ENCODE measurements at regions not wholly inside any gene's neighbourhood (a gene's known extent, or its start where the extent isn't known, plus 50 kb on each side); places are given as distances from the start of the nearest gene placed in this dataset.

- no peaks in the 10 kb centered on the region for H3K27me3 ChIP-seq (ENCODE audit: control insufficient read depth, low read length)
- no peaks in the 10 kb centered on the region for H4K20me1 ChIP-seq (ENCODE audit: control insufficient read depth, insufficient read depth, low read depth, low read length)
- H3K9me3 ChIP-seq (ENCODE audit: control insufficient read depth, insufficient read depth, low read length), result no peaks in the 10 kb centered on the region; the same call in 1 of the 2 replicates
- no peaks in the 10 kb centered on the region for H3K79me2 ChIP-seq (ENCODE audit: control insufficient read depth, low read length)
- H3K27ac ChIP-seq (ENCODE audit: low read depth, low read length), result no peak overlapping the region
- no peak overlapping the region for H3K4me3 ChIP-seq (ENCODE audit: low read length)
- H3K4me1 ChIP-seq (ENCODE audit: control insufficient read depth, low read length), result no peaks in the 10 kb centered on the region
- H3K36me3 ChIP-seq (ENCODE audit: control insufficient read depth, low read length), result no peaks in the 10 kb centered on the region
- no peaks in the 10 kb centered on the region for H3K9me2 ChIP-seq (replicated peaks; ENCODE audit: control insufficient read depth, low read length)
- no peaks in the 10 kb centered on the region for H3F3A ChIP-seq (ENCODE audit: control insufficient read depth, insufficient read depth)
- H3K4me2 ChIP-seq (ENCODE audit: low read length), result no peak overlapping the region
- TF ChIP-seq EZH2phosphoT487 (IDR thresholded peaks at IDR 0.05; ENCODE audit: borderline replicate concordance, low read length), result no peak
- TF ChIP-seq CTCF (IDR thresholded peaks at IDR 0.05; ENCODE audit: low read depth, low read length, poor library complexity, severe bottlenecking), result no peak
Measured at GRCh38 chr13:79833991-79834390, 353.0 kb downstream of the NDFIP2 start.

- Histone ChIP-seq H3K4me1 (ENCODE audit: control insufficient read depth, low read length) (no peaks in the 10 kb centered on the region), H3K27ac (ENCODE audit: low read depth, low read length) (no peak overlapping the region), H3K36me3 (ENCODE audit: control insufficient read depth, low read length) (no peaks in the 10 kb centered on the region), H3K4me2 (ENCODE audit: low read length) (no peak overlapping the region), H3K9me3 (ENCODE audit: control insufficient read depth, insufficient read depth, low read length) (no peaks in the 10 kb centered on the region), H3K27me3 (ENCODE audit: control insufficient read depth, low read length) (no peaks in the 10 kb centered on the region), H3F3A (ENCODE audit: control insufficient read depth, insufficient read depth) (no peaks in the 10 kb centered on the region), H3K4me3 (ENCODE audit: low read length) (no peak overlapping the region), H3K79me2 (ENCODE audit: control insufficient read depth, low read length) (no peaks in the 10 kb centered on the region), H4K20me1 (ENCODE audit: control insufficient read depth, insufficient read depth, low read depth, low read length) (no peaks in the 10 kb centered on the region), H3K9me2 (replicated peaks; ENCODE audit: control insufficient read depth, low read length) (no peaks in the 10 kb centered on the region)
- TF ChIP-seq CTCF (IDR thresholded peaks at IDR 0.05; ENCODE audit: low read depth, low read length, poor library complexity, severe bottlenecking) (no peak), EZH2phosphoT487 (IDR thresholded peaks at IDR 0.05; ENCODE audit: borderline replicate concordance, low read length) (no peak)
Measured at GRCh38 chr13:79831556-79831955, 350.6 kb downstream of the NDFIP2 start.

GRCh38 chr13:79830945-79831344, 350.0 kb downstream of the NDFIP2 start:
- TF ChIP-seq EZH2phosphoT487 (IDR thresholded peaks at IDR 0.05; ENCODE audit: borderline replicate concordance, low read length) (no peak), CTCF (IDR thresholded peaks at IDR 0.05; ENCODE audit: low read depth, low read length, poor library complexity, severe bottlenecking) (no peak)
- H3K4me1 ChIP-seq (ENCODE audit: control insufficient read depth, low read length), result no peaks in the 10 kb centered on the region
- H3K4me2 ChIP-seq (ENCODE audit: low read length), result no peak overlapping the region
- no peaks in the 10 kb centered on the region for H3K9me2 ChIP-seq (replicated peaks; ENCODE audit: control insufficient read depth, low read length)
- H3K27me3 ChIP-seq (ENCODE audit: control insufficient read depth, low read length), result no peaks in the 10 kb centered on the region
- no peaks in the 10 kb centered on the region for H3F3A ChIP-seq (ENCODE audit: control insufficient read depth, insufficient read depth)
- H4K20me1 ChIP-seq (ENCODE audit: control insufficient read depth, insufficient read depth, low read depth, low read length), result no peaks in the 10 kb centered on the region
- no peak overlapping the region for H3K4me3 ChIP-seq (ENCODE audit: low read length)
- no peaks in the 10 kb centered on the region for H3K9me3 ChIP-seq (ENCODE audit: control insufficient read depth, insufficient read depth, low read length)
- H3K79me2 ChIP-seq (ENCODE audit: control insufficient read depth, low read length), result no peaks in the 10 kb centered on the region
- no peak overlapping the region for H3K27ac ChIP-seq (ENCODE audit: low read depth, low read length)
- no peaks in the 10 kb centered on the region for H3K36me3 ChIP-seq (ENCODE audit: control insufficient read depth, low read length)

- Histone ChIP-seq H3K27me3 (ENCODE audit: control insufficient read depth, low read length) (no peaks in the 10 kb centered on the region), H3K4me2 (ENCODE audit: low read length) (no peak overlapping the region), H3K79me2 (ENCODE audit: control insufficient read depth, low read length) (no peaks in the 10 kb centered on the region), H3K36me3 (ENCODE audit: control insufficient read depth, low read length) (no peaks in the 10 kb centered on the region), H3K9me2 (replicated peaks; ENCODE audit: control insufficient read depth, low read length) (no peaks in the 10 kb centered on the region), H3K27ac (ENCODE audit: low read depth, low read length) (no peak overlapping the region), H3K4me3 (ENCODE audit: low read length) (no peak overlapping the region), H3K9me3 (ENCODE audit: control insufficient read depth, insufficient read depth, low read length) (no peaks in the 10 kb centered on the region), H3F3A (ENCODE audit: control insufficient read depth, insufficient read depth) (no peaks in the 10 kb centered on the region), H4K20me1 (ENCODE audit: control insufficient read depth, insufficient read depth, low read depth, low read length) (no peaks in the 10 kb centered on the region), H3K4me1 (ENCODE audit: control insufficient read depth, low read length) (no peaks in the 10 kb centered on the region)
- TF ChIP-seq CTCF (IDR thresholded peaks at IDR 0.05; ENCODE audit: low read depth, low read length, poor library complexity, severe bottlenecking), result no peak
- no peak for TF ChIP-seq EZH2phosphoT487 (IDR thresholded peaks at IDR 0.05; ENCODE audit: borderline replicate concordance, low read length)
Measured at GRCh38 chr13:79830426-79830825, 349.5 kb downstream of the NDFIP2 start.

All from DOHH2 (cell line).